HG02840 (cell line): ENCODE measurements at regions not wholly inside any gene's neighbourhood (a gene's known extent, or its start where the extent isn't known, plus 50 kb on each side); places are given as distances from the start of the nearest gene placed in this dataset.

Experiments
- ATAC-seq: cut with Tn5 transposase; IDR thresholded peaks from one replicate; pipeline ENCODE4 v1.9.1; 2021; ENCODE audit warnings: mild to moderate bottlenecking, moderate library complexity, moderate number of reproducible peaks; ENCODE audit not compliant: unreplicated experiment, low FRiP score

GRCh38 chr5:138629392-138629791 is 54.2 kb upstream of the HSPA9 start:
- no peak for ATAC-seq

GRCh38 chr5:138626333-138626944 is 51.2 kb upstream of the HSPA9 start:
- no peak for ATAC-seq

GRCh38 chr5:138625134-138625533 is 49.9 kb upstream of the HSPA9 start:
- ATAC-seq = no peak
